8988T (cell line): ENCODE measurements at regions not wholly inside any gene's neighbourhood (a gene's known extent, or its start where the extent isn't known, plus 50 kb on each side); places are given as distances from the start of the nearest gene placed in this dataset.

Source experiments
- DNase-seq: peaks from one replicate; pipeline ENCODE4 v3.0.0; 2011

DNA sequence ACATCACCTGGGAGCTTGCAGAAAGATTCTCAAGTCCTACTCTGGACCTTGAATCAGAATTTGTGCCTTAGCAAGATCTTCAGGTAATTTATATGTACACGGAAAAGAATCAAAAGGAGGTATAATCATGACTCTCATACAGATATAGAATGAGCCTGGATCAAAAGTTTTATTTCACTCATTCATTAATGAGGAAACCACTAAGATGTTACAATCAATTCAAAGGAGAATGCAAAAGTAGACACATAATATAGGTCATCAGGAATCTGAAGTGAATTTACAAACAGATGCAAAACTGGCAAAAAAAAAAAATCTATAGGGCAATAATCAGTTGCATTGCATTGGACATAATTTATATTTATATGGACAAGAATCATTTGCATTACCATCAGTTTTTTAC is 195.4 kb upstream of the TLE3 start:
- DNase-seq: no peak

- no peak for DNase-seq
These were observed 194.5 kb upstream of the TLE3 start for GRCh38 chr15:70292076-70292760.

DNA sequence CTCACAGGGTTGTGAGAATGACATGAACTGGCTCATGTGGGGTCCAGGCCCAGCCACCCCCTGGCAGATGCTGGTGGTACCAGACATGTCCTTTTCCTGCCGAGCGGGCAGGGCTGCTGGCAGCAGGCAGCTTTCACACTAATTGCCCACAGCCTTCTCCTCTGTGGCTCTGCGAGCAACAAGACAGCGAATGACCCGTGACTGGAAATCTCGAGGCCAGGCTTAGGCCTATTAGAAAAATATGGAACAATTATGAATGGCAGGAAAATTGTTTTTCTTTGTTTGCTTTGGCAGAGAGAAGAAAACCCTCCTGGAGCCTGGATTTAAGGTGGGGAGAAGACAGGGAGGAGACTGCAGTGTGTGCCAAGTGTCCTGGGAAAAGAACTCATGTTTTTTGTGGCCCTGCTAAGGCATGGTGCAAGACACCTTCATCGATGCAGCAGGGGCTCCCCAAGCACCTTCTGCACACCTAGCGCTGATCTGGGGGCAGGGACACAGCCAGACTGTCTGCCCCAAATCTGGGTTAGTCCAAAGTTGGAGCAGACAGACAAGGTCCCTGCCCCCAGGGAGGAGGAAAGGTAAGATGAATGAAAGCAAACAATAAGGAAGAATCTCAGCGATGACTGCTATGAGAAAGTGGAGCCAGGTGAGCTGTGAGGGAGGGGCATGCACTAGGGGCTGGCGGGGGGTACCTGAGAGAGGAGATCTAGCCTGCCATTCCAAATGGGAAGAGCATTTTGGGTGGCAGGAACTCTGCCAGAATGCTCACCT is 193.8 kb upstream of the TLE3 start:
- DNase-seq: no peak

- DNase-seq: no peak
These were observed 193.0 kb upstream of the TLE3 start for GRCh38 chr15:70290708-70291107.

DNA sequence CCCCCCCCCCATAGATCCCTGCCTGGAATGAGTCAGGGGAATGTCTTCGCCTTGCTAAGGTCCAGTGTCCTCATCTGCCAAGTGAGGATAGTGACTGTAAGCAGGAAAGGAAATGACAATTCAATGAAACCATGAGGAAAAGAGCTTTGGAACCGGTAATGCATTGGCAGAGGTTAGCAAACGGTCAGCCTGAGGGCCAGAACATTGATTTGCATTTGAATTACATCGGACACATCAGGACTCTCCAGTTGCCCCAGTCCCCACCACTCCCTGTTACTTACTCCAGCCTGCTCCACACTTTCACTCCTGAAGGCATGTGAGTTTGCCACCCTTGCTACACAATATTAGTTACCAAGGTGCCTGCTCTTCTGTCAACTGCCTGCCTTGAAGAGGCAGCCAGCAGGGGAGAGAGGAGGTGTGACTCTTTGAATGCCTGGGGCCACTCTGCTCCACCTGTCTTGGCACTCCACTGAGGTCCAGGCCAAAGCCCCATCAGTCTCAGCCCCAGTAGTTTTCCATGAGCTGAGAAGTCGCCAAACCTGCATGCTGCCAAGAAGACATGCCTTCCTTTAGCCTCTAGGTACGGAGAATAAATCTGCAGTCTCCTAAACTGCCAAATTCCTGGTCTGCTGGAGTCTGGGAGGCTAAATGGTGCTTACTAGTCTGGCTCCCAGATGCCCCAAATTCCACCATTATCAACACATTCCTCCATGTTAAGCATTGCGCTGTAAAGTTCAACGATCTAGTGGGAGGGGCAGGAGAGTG is 191.7 kb upstream of the TLE3 start:
- no peak for DNase-seq

GRCh38 chr15:70286113-70286806 is 188.5 kb upstream of the TLE3 start:
- DNase-seq: no peak

DNA sequence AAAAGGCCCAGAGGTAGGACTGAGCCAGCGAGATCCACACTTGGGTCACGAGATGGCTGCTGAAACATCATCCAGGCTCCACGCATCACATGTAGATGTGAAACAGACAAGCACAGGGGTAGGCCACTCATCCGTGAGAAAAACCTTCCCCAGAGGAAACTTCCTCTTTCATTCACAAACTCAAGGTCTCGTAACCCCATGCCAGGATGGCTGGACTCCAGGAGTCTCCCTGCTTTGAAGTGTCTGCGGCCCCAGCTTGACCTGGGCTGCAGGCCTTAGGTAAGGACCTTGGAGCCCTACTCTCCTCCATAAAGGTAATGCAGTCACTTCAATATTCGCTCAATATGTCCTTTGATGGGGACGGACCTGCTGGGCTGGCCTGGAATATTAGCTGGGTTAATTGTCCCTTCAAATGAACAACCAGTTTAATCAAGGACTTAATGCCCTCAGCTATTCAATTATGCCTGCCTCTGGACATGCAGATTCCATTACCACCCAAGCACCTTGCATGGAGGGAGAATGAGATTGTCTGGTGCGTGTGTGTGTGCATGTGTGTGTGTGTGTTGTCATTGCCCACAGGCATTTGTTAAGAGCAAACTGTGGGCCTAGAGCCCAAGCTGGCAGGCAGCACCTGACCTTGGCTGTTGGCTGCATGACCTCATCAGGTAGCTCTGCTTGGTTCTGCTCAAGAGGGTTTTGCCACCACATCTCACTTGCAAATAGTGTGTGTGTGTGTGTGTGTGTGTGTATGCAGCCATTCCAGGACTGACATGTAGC is 186.9 kb upstream of the TLE3 start:
- DNase-seq: no peak

GRCh38 chr15:70283511-70283910 is 185.8 kb upstream of the TLE3 start:
- no peak for DNase-seq

DNA sequence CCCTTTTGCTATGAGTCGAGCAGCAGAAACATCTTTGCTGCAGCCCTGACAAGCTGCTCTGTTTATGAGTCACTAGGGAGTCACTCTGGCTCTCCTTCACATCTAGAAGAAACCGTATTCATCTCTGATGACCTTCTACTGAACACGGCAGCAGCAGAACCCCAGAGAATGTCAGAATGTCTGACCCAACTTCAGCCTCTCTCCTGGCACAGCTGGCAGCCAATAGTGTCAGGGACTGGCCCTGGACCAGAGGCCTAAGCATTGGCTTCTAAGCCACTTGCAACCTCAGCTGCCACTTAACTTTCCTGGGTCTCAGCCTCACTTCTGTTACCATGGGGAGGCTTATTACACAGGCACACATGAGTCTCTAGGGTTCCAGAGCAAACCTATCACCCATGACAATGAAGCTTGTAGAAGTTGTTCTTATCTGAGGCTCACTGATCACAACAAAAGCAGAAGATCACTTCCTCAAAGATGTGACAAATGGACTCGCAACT is 184.1 kb upstream of the TLE3 start:
- no peak for DNase-seq

GRCh38 chr15:70281261-70281810 is 183.6 kb upstream of the TLE3 start:
- DNase-seq: no peak

- no peak for DNase-seq
These were observed 183.1 kb upstream of the TLE3 start for GRCh38 chr15:70280781-70281180.

- DNase-seq: no peak
These were observed 181.4 kb upstream of the TLE3 start for GRCh38 chr15:70279096-70279495.

- DNase-seq: no peak
These were observed 180.9 kb upstream of the TLE3 start for GRCh38 chr15:70278644-70279043.

DNA sequence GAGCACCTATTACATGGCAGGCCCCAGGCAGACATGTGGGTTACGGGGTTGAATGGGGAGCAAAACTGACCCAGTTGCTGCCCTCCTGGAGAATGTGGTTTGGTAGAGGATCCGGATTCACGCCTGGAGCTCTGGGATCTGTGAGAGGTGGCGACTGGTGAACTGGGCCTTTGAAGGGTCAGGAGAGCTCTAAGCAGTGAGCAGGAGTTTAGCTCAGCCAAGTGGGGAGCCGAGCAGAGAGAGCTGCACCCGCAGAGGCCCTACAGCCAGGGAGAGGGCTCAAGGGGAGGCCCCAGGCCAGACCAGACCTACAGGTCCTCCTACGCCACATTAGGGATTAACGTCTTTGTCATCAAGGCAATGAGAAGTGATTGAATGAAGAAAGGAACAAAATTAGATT is 179.8 kb upstream of the TLE3 start:
- no peak for DNase-seq

DNA sequence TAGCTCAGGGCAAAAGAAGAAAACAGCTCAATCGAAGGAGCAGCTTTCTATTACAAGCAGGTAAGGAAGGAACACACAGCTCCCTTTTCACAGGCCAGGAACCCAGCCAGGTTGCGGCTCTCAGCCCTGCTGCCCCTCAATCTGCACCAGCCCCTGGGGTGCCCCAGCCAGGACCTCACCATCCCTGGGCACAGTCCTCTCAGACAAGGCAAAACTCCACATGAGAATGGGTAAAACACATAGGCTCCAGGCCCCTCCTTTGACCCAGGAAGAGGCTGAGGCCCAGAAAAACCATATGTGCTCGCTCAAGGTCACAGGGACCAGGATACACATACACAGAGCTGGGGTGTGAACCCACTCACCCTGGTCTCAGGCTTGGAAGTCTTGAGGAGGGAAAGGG is 178.7 kb upstream of the TLE3 start:
- no peak for DNase-seq

GRCh38 chr15:70275461-70276138 is 177.9 kb upstream of the TLE3 start:
- no peak for DNase-seq

- DNase-seq: no peak
These were observed 177.2 kb upstream of the TLE3 start for GRCh38 chr15:70274908-70275307.

- no peak for DNase-seq
These were observed 176.7 kb upstream of the TLE3 start for GRCh38 chr15:70274255-70274880.

DNA sequence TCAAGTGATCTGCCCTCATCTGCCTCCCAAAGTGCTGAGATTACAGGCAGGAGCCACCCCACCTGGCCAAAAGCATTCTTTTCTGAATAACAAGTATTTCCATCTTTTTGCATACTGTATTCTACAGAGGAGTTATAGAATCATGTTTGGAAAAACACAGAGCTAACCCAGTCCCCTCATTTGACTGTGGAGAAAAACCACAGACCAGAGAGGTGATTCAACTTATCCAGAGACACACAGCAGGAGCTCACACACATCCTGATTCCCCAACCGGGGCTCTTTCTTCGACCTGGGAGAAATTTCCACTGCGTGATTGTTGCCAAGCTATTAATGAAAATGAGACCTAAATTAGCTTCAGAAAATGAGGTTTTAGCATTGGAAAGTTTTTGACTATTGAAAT is 176.1 kb upstream of the TLE3 start:
- DNase-seq: no peak

DNA sequence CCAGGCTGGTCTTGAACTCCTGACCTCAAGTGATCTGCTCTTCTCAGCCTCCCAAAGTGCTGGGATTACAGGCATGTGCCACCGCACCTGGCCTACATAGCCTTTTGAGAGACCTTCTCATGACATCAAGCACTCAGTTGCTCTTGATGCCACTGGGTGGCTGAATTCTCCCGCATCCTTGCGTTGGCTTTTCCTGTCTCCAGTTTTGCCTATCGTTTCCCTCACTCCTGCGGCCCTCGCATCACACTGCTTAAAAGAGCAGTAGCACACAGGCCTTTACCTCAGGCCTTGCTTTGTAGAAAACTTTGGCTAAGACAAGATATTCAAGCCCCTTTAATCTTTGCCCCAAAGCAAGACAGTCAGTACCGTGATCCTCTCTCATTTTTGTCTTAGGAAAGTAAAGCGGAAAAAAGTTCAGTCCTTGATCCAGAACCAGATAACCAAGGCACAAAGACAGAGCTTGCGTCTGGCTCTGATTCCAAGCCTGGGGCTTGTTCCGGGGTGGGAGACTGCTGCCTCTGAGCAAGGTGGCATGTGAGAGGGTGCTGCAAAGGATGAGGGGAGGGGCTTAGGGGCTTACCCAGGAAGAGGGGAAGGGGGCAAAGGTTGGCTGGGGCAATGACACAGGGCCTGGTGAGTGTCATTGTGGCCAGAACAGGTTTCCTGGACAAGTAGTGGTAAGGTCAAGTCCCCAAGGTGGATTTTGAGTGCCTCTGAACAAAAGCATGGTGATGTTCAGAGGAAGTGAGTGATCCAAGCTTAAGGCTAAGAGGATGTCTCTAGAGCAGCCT is 175.0 kb upstream of the TLE3 start:
- DNase-seq: no peak
